H1 (cell line): ENCODE measurements at regions not wholly inside any gene's neighbourhood (a gene's known extent, or its start where the extent isn't known, plus 50 kb on each side); places are given as distances from the start of the nearest gene placed in this dataset.

Source experiments
- CTCF ChIA-PET: fragments of 300-600 bp; sonication (Branson Sonifier 250); formaldehyde crosslinking; loops from one replicate; lab custom pipeline; 2021; ENCODE audit not compliant: partially characterized antibody; lab: Charles Lee
- POLR2A ChIA-PET: fragments of 300-600 bp; sonication (Branson Sonifier 250); formaldehyde crosslinking; loops from one replicate; lab custom pipeline; 2021; ENCODE audit warnings: inconsistent platforms; ENCODE audit not compliant: partially characterized antibody; lab: Charles Lee
- DNase-seq, 2 experiments: peaks; one replicate each; pipeline versions ENCODE4 v3.0.0 to v3.0.0-alpha.2; 2010 to 2022; ENCODE audit warnings: low spot score in 2 of 2, low read depth in 1 of 2, mixed read lengths in 1 of 2
- FAIRE-seq: peaks from 2 replicates; lab custom pipeline; 2011; peaks lifted over from hg19 to GRCh38; lab: Jason Lieb, UNC
- H2AFZ ChIP-seq: 2 replicates; pipeline ENCODE4 v1.8.1; 2012; ENCODE audit warnings: low read length, inconsistent platforms
- H2AK5ac ChIP-seq: 2 replicates; pipeline ENCODE4 v1.6.1; 2013; ENCODE audit warnings: low read depth, low read length
- H2BK120ac ChIP-seq: replicated peaks from 2 replicates; pipeline ENCODE3; 2013; ENCODE audit warnings: low read depth, low read length, inconsistent platforms
- H2BK12ac ChIP-seq: 2 replicates; pipeline ENCODE4 v1.6.1; 2013; ENCODE audit warnings: low read depth, low read length
- H2BK15ac ChIP-seq: 2 replicates; pipeline ENCODE4 v1.6.1; 2013; ENCODE audit warnings: low read length
- H2BK20ac ChIP-seq: 2 replicates; pipeline ENCODE4 v1.6.1; 2013; ENCODE audit warnings: low read length
- H2BK5ac ChIP-seq: 2 replicates; pipeline ENCODE4 v1.6.1; 2013; ENCODE audit warnings: low read depth, low read length
- H3K14ac ChIP-seq: 2 replicates; pipeline ENCODE4 v1.6.1; 2013; ENCODE audit warnings: inconsistent platforms; ENCODE audit not compliant: insufficient read length
- H3K18ac ChIP-seq: 2 replicates; pipeline ENCODE4 v1.6.1; 2013; ENCODE audit warnings: low read length; ENCODE audit errors: extremely low read depth
- H3K23ac ChIP-seq: 2 replicates; pipeline ENCODE4 v1.6.1; 2013; ENCODE audit warnings: inconsistent platforms; ENCODE audit not compliant: insufficient read length
- H3K23me2 ChIP-seq: 2 replicates; pipeline ENCODE4 v1.6.1; 2013; ENCODE audit warnings: low read depth, low read length
- H3K27ac ChIP-seq: 2 replicates; pipeline ENCODE4 v1.6.1; 2011; ENCODE audit warnings: low read depth, low read length, inconsistent platforms
- H3K27me3 ChIP-seq, 4 experiments: replicated peaks in 1 of 4; 1 replicate in 1 of 4; 2 replicates in 3 of 4; pipeline versions ENCODE4 v1.6.1 to v1.8.1; 2011 to 2013; ENCODE audit warnings: low read length in 3 of 4, mild to moderate bottlenecking in 3 of 4, inconsistent platforms in 2 of 4, mixed read lengths in 2 of 4, moderate library complexity in 1 of 4; ENCODE audit not compliant: control insufficient read depth in 3 of 4, insufficient read depth in 3 of 4; ENCODE audit errors: extremely low read depth in 1 of 4
- H3K36me3 ChIP-seq, 4 experiments: 2 replicates each; pipeline versions ENCODE4 v1.6.1 to v1.8.1; 2011 to 2013; ENCODE audit warnings: mild to moderate bottlenecking in 4 of 4, low read length in 3 of 4, moderate library complexity in 2 of 4, control low read depth in 1 of 4, inconsistent platforms in 1 of 4; ENCODE audit not compliant: insufficient read depth in 4 of 4, control insufficient read depth in 2 of 4
- H3K4ac ChIP-seq: replicated peaks from 2 replicates; pipeline ENCODE3; 2013; ENCODE audit warnings: low read length, low read depth, mixed read lengths, inconsistent platforms; ENCODE audit not compliant: insufficient read length
- H3K4me1 ChIP-seq, 4 experiments: replicated peaks in 1 of 4; 1 replicate in 1 of 4; 2 replicates in 3 of 4; pipeline versions ENCODE4 v1.6.1 to v1.8.1; 2011 to 2013; ENCODE audit warnings: low read length in 3 of 4, inconsistent platforms in 2 of 4, mixed read lengths in 1 of 4; ENCODE audit not compliant: insufficient read depth in 4 of 4, control insufficient read depth in 3 of 4
- H3K4me2 ChIP-seq, 2 experiments: 2 replicates each; pipeline versions ENCODE4 v1.6.1 to v1.8.1; 2011 to 2013; ENCODE audit warnings: low read depth in 2 of 2, low read length in 2 of 2, control low read depth in 1 of 2, inconsistent platforms in 1 of 2, mild to moderate bottlenecking in 1 of 2; ENCODE audit not compliant: insufficient read depth in 1 of 2
- H3K4me3 ChIP-seq, 4 experiments: fragments of 200-600, 300-600 bp in 1 of 4; sonication (generic), shearing (Covaris generic), sonication (Bioruptor Twin) in 1 of 4; 2 replicates each; pipeline versions ENCODE4 v1.5.1 to v1.8.1; 2011 to 2016; ENCODE audit warnings: low read length in 4 of 4, low read depth in 3 of 4, control low read depth in 2 of 4, inconsistent platforms in 2 of 4, mild to moderate bottlenecking in 2 of 4, mixed read lengths in 1 of 4, moderate library complexity in 1 of 4; ENCODE audit not compliant: insufficient read depth in 2 of 4; ENCODE audit errors: extremely low read depth in 1 of 4
- H3K56ac ChIP-seq: replicated peaks from 2 replicates; pipeline ENCODE3; 2013; ENCODE audit warnings: low read depth, mild to moderate bottlenecking, mixed read lengths, low read length, inconsistent platforms; ENCODE audit not compliant: insufficient read length
- H3K79me1 ChIP-seq: 2 replicates; pipeline ENCODE4 v1.6.1; 2013; ENCODE audit warnings: low read depth, low read length, control low read depth
- H3K79me2 ChIP-seq, 2 experiments: 2 replicates each; pipeline versions ENCODE4 v1.6.1 to v1.8.1; 2012 to 2013; ENCODE audit warnings: low read length in 2 of 2, mild to moderate bottlenecking in 2 of 2, inconsistent platforms in 1 of 2; ENCODE audit not compliant: insufficient read depth in 2 of 2, control insufficient read depth in 1 of 2
- H3K9ac ChIP-seq, 4 experiments: replicated peaks in 1 of 4; 1 replicate in 1 of 4; 2 replicates in 3 of 4; pipeline versions ENCODE4 v1.6.1 to v1.8.1; 2011 to 2013; ENCODE audit warnings: low read depth in 3 of 4, low read length in 3 of 4, control low read depth in 2 of 4, mild to moderate bottlenecking in 2 of 4, moderate library complexity in 2 of 4, inconsistent platforms in 1 of 4; ENCODE audit errors: extremely low read depth in 1 of 4
- H3K9me3 ChIP-seq, 2 experiments: 2 replicates each; pipeline versions ENCODE4 v1.6.1 to v1.8.1; 2012 to 2013; ENCODE audit warnings: mild to moderate bottlenecking in 2 of 2, moderate library complexity in 2 of 2, control low read depth in 1 of 2, inconsistent platforms in 1 of 2, low read depth in 1 of 2, low read length in 1 of 2, mixed read lengths in 1 of 2; ENCODE audit not compliant: insufficient read depth in 2 of 2
- H4K20me1 ChIP-seq, 2 experiments: replicated peaks in 1 of 2; 2 replicates each; pipeline versions ENCODE3 to v1.8.1; 2011 to 2013; ENCODE audit warnings: inconsistent platforms in 2 of 2, low read length in 2 of 2, mild to moderate bottlenecking in 1 of 2; ENCODE audit not compliant: insufficient read depth in 2 of 2, control insufficient read depth in 1 of 2
- H4K5ac ChIP-seq: 2 replicates; pipeline ENCODE4 v1.6.1; 2013; ENCODE audit warnings: low read length, low read depth, mixed read lengths, inconsistent platforms; ENCODE audit not compliant: insufficient read length
- H4K8ac ChIP-seq: 2 replicates; pipeline ENCODE4 v1.8.0; 2013; ENCODE audit warnings: mild to moderate bottlenecking, moderate library complexity, low read length, inconsistent platforms; ENCODE audit not compliant: insufficient read depth; ENCODE audit errors: extremely low read depth
- H4K91ac ChIP-seq: replicated peaks from 2 replicates; pipeline ENCODE3; 2013; ENCODE audit warnings: low read length, mixed read lengths, inconsistent platforms; ENCODE audit not compliant: insufficient read length
- NANOG ChIP-seq: IDR thresholded peaks from 2 replicates; pipeline ENCODE4 v1.6.1; 2011; ENCODE audit warnings: low read length, low read depth, mild to moderate bottlenecking, inconsistent platforms; ENCODE audit not compliant: insufficient read depth, poor library complexity, severe bottlenecking
- POLR2AphosphoS5 ChIP-seq: IDR thresholded peaks from 2 replicates; pipeline ENCODE4 v1.6.1; 2011; ENCODE audit warnings: low read depth, low read length
- WGBS, 2 experiments: shearing (Covaris generic) in 1 of 2; methylation state at CpG; one replicate each; pipeline versions ENCODE4 v1.1.6 to v1.1.7; 2013 to 2015; ENCODE audit warnings: low lambda C conversion rate in 2 of 2, mixed read lengths in 2 of 2, inconsistent platforms in 1 of 2, low coverage in 1 of 2, missing lambda C conversion rate in 1 of 2; ENCODE audit not compliant: insufficient replicate concordance in 2 of 2, insufficient coverage in 1 of 2, insufficient read length in 1 of 2; ENCODE audit errors: extremely low coverage in 1 of 2, missing lambda C conversion rate in 1 of 2; 5-methylcytosine and 5-hydroxymethylcytosine counted together

- H3K4ac ChIP-seq: no peak overlapping the region
- DNase-seq (no peak), FAIRE-seq (no peak)
- H3K79me2 ChIP-seq: no peaks in the 10 kb centered on the region
- H2BK120ac ChIP-seq: no peak overlapping the region
- H4K8ac ChIP-seq: no peak overlapping the region
- ChIA-PET CTCF (interaction anchor here (0.6 to 1.8 kb wide), 2 partner anchors 174 to 369 kb away, joined by 5 to 6 read pairs; no protein-coding TSS in a partner anchor), POLR2A (no interaction called here)
- H2AK5ac ChIP-seq: no peak overlapping the region
- H3K27me3 ChIP-seq: no peaks in the 10 kb centered on the region
- no peak overlapping the region for H4K91ac ChIP-seq
- H3K9me3 ChIP-seq: no peaks in the 10 kb centered on the region
- H3K14ac ChIP-seq: no peak overlapping the region
- no peak overlapping the region for H2BK12ac ChIP-seq
- no peaks in the 10 kb centered on the region for H3K23me2 ChIP-seq
- no peak overlapping the region for H3K18ac ChIP-seq
- no peak overlapping the region for H3K4me2 ChIP-seq
- no peaks in the 10 kb centered on the region for H3K79me1 ChIP-seq
- H2BK20ac ChIP-seq: no peak overlapping the region
- H3K9ac ChIP-seq: no peak overlapping the region
- no peaks in the 10 kb centered on the region for H3K36me3 ChIP-seq
- H4K20me1 ChIP-seq: no peaks in the 10 kb centered on the region
- H3K56ac ChIP-seq: no peak overlapping the region
- no peak overlapping the region for H3K4me3 ChIP-seq
- H3K23ac ChIP-seq: no peak overlapping the region
- 88% methylated on average over 2 of the region's 2 CpGs; no CpG with 5 or more reads in 1 of the 2 experiments for WGBS, 2 experiments
- H3K4me1 ChIP-seq: no peaks in the 10 kb centered on the region
- no peak overlapping the region for H3K27ac ChIP-seq
- H2BK5ac ChIP-seq: no peak overlapping the region
- no peak overlapping the region for H4K5ac ChIP-seq
- no peak overlapping the region for H2AFZ ChIP-seq
- no peak overlapping the region for H2BK15ac ChIP-seq
- no peak for TF ChIP-seq POLR2AphosphoS5
- no peak for TF ChIP-seq NANOG
Observed at GRCh38 chr7:12859761-12860160, 172.3 kb downstream of the ARL4A start.
